ENCODE measurements at regions not wholly inside any gene's neighbourhood (a gene's known extent, or its start where the extent isn't known, plus 50 kb on each side); places are given as distances from the start of the nearest gene placed in this dataset.

DNA sequence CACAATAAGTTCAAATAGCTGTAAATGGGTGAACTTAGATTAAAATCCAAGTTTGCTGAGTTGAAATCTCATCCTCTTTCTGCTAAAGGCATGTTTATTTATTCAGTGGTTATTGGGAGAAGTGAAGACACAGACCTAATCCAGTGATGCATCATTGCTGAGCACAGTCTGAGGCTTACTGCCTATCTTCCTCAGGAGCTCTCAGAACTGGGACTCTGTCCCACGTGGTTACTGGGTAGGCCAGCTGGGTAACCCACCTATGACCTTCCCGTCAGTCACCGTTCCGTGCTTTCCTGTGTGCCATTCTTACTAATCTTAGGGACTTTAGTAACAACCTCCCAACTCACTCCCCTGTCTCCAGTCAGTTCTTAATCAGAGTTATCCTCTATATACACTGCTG is 226.8 kb upstream of the ATP10B start:
- no peak for TF ChIP-seq SUZ12 (IDR thresholded peaks at IDR 0.05)
- TF ChIP-seq, protein P1, sequence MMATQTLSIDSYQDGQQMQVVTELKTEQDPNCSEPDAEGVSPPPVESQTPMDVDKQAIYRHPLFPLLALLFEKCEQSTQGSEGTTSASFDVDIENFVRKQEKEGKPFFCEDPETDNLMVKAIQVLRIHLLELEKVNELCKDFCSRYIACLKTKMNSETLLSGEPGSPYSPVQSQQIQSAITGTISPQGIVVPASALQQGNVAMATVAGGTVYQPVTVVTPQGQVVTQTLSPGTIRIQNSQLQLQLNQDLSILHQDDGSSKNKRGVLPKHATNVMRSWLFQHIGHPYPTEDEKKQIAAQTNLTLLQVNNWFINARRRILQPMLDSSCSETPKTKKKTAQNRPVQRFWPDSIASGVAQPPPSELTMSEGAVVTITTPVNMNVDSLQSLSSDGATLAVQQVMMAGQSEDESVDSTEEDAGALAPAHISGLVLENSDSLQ (IDR thresholded peaks at IDR 0.05): no peak
- no peak for TF ChIP-seq FOXK2 (IDR thresholded peaks at IDR 0.05)
- no peak for TF ChIP-seq LEF1 (IDR thresholded peaks at IDR 0.05; ENCODE audit: borderline replicate concordance)
- TF ChIP-seq ZNF384 (IDR thresholded peaks at IDR 0.05): no peak
- TF ChIP-seq FOXA1 (IDR thresholded peaks at IDR 0.05): no peak

All from HEK293T (cell line).